ENCODE measurements at regions not wholly inside any gene's neighbourhood (a gene's known extent, or its start where the extent isn't known, plus 50 kb on each side); places are given as distances from the start of the nearest gene placed in this dataset.

DNA sequence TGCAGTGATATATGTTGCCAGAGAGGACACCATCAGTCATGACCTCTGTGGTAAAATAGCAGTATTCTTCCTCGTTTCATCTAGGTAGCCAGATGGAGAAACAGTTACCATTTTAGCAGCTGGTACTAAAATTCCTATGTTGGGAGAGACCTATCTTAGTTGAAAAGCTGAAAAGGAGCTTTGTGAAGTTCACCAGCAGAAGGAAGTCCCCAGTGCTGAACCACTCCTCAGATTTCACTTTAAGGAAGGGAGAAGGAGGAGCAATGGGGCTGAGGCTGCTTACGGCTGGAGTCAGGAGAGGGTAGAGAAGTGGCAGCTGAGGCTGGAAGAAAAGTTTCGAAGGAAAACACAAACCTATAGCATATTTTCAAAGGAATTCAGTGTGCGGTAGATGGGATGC lies 103.7 kb downstream of the ATXN3L start:
- TF ChIP-seq, protein P1, sequence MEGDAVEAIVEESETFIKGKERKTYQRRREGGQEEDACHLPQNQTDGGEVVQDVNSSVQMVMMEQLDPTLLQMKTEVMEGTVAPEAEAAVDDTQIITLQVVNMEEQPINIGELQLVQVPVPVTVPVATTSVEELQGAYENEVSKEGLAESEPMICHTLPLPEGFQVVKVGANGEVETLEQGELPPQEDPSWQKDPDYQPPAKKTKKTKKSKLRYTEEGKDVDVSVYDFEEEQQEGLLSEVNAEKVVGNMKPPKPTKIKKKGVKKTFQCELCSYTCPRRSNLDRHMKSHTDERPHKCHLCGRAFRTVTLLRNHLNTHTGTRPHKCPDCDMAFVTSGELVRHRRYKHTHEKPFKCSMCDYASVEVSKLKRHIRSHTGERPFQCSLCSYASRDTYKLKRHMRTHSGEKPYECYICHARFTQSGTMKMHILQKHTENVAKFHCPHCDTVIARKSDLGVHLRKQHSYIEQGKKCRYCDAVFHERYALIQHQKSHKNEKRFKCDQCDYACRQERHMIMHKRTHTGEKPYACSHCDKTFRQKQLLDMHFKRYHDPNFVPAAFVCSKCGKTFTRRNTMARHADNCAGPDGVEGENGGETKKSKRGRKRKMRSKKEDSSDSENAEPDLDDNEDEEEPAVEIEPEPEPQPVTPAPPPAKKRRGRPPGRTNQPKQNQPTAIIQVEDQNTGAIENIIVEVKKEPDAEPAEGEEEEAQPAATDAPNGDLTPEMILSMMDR (IDR thresholded peaks at IDR 0.05; ENCODE audit: low read depth, low read length, missing input control), result no peak
- TF ChIP-seq, protein P2, sequence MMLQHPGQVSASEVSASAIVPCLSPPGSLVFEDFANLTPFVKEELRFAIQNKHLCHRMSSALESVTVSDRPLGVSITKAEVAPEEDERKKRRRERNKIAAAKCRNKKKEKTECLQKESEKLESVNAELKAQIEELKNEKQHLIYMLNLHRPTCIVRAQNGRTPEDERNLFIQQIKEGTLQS (IDR thresholded peaks at IDR 0.05), result no peak
- no peak for TF ChIP-seq REST (IDR thresholded peaks at IDR 0.05)

Data from liver (tissue), 3 donors.